ENCODE measurements at regions not wholly inside any gene's neighbourhood (a gene's known extent, or its start where the extent isn't known, plus 50 kb on each side); places are given as distances from the start of the nearest gene placed in this dataset.

GRCh38 chr1:212498283-212499040 lies 65.7 kb downstream of the NENF start:
- TF ChIP-seq CTCF (IDR thresholded peaks at IDR 0.05; ENCODE audit: insufficient read depth, low read length, poor library complexity, severe bottlenecking) = no peak
- TF ChIP-seq EZH2phosphoT487 (conservative IDR thresholded peaks at IDR 0.05; ENCODE audit: low read length) = no peak
- no peak overlapping the region for H3K4me3 ChIP-seq (ENCODE audit: insufficient read depth, low read length, poor library complexity, severe bottlenecking)

DNA sequence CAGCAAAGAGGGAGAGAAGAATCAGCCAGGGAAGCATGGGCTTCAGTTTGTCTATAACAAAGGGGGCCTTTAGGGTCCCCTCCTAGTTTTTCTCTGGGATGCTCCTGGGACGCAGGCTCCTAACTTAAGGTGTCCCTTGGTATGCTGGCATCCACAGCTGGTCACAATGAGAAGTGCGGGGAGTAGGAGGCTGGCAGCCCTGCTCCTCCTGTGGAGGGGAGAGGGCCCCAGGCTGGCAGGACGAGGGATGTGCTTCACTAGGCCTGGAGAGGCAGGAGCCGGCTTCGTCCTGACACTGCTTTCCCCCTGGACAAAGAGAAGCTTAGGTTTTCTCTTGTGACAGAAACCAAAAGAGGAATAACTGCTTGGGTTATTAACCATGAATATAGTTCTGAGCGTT lies 67.6 kb downstream of the NENF start:
- H3K27me3 ChIP-seq (ENCODE audit: low read length) = no peaks in the 10 kb centered on the region
- H3K9ac ChIP-seq (ENCODE audit: low read length) = no peak overlapping the region
- no peaks in the 10 kb centered on the region for H3K79me2 ChIP-seq (ENCODE audit: insufficient read depth, low read length)
- no peak overlapping the region for H2AFZ ChIP-seq (ENCODE audit: low read depth, low read length, severe bottlenecking)
- H3K4me2 ChIP-seq (ENCODE audit: low read depth, low read length, poor library complexity, severe bottlenecking) = no peak overlapping the region
- no peaks in the 10 kb centered on the region for H3K9me3 ChIP-seq (ENCODE audit: insufficient read depth, low read length)
- H4K20me1 ChIP-seq (ENCODE audit: low read depth, low read length) = no peaks in the 10 kb centered on the region
- H3K9me2 ChIP-seq (replicated peaks; ENCODE audit: insufficient read depth, low read length) = no peaks in the 10 kb centered on the region
- no peak overlapping the region for H3K27ac ChIP-seq (ENCODE audit: low read depth, low read length)
- TF ChIP-seq EZH2phosphoT487 (conservative IDR thresholded peaks at IDR 0.05; ENCODE audit: low read length) = no peak
- TF ChIP-seq CTCF (IDR thresholded peaks at IDR 0.05; ENCODE audit: insufficient read depth, low read length, poor library complexity, severe bottlenecking) = no peak
- H3K4me3 ChIP-seq (ENCODE audit: insufficient read depth, low read length, poor library complexity, severe bottlenecking) = no peak overlapping the region
- H3F3A ChIP-seq (ENCODE audit: insufficient read depth) = no peaks in the 10 kb centered on the region
- no peaks in the 10 kb centered on the region for H3K36me3 ChIP-seq (ENCODE audit: low read length)

More at GRCh38 chr1:212498283-212499040, 65.7 kb downstream of the NENF start:
- Histone ChIP-seq H3K4me2 (ENCODE audit: low read depth, low read length, poor library complexity, severe bottlenecking) (no peak overlapping the region), H3K9me2 (replicated peaks; ENCODE audit: insufficient read depth, low read length) (no peaks in the 10 kb centered on the region), H3K79me2 (ENCODE audit: insufficient read depth, low read length) (no peaks in the 10 kb centered on the region), H4K20me1 (ENCODE audit: low read depth, low read length) (no peaks in the 10 kb centered on the region), H3K27ac (ENCODE audit: low read depth, low read length) (no peak overlapping the region), H3K9me3 (ENCODE audit: insufficient read depth, low read length) (no peaks in the 10 kb centered on the region), H2AFZ (ENCODE audit: low read depth, low read length, severe bottlenecking) (no peak overlapping the region), H3K36me3 (ENCODE audit: low read length) (no peaks in the 10 kb centered on the region), H3F3A (ENCODE audit: insufficient read depth) (no peaks in the 10 kb centered on the region), H3K27me3 (ENCODE audit: low read length) (no peaks in the 10 kb centered on the region), H3K9ac (ENCODE audit: low read length) (no peak overlapping the region)

GRCh38 chr1:212500983-212501382 lies 68.3 kb downstream of the NENF start:
- no peaks in the 10 kb centered on the region for H3F3A ChIP-seq (ENCODE audit: insufficient read depth)
- no peak overlapping the region for H3K9ac ChIP-seq (ENCODE audit: low read length)
- no peaks in the 10 kb centered on the region for H3K9me2 ChIP-seq (replicated peaks; ENCODE audit: insufficient read depth, low read length)
- H3K4me2 ChIP-seq (ENCODE audit: low read depth, low read length, poor library complexity, severe bottlenecking) = no peak overlapping the region
- no peak overlapping the region for H2AFZ ChIP-seq (ENCODE audit: low read depth, low read length, severe bottlenecking)
- H3K27ac ChIP-seq (ENCODE audit: low read depth, low read length) = no peak overlapping the region
- no peaks in the 10 kb centered on the region for H3K27me3 ChIP-seq (ENCODE audit: low read length)
- no peaks in the 10 kb centered on the region for H3K36me3 ChIP-seq (ENCODE audit: low read length)
- no peak for TF ChIP-seq CTCF (IDR thresholded peaks at IDR 0.05; ENCODE audit: insufficient read depth, low read length, poor library complexity, severe bottlenecking)
- TF ChIP-seq EZH2phosphoT487 (conservative IDR thresholded peaks at IDR 0.05; ENCODE audit: low read length) = no peak
- no peaks in the 10 kb centered on the region for H3K9me3 ChIP-seq (ENCODE audit: insufficient read depth, low read length)
- H3K4me3 ChIP-seq (ENCODE audit: insufficient read depth, low read length, poor library complexity, severe bottlenecking) = no peak overlapping the region
- no peaks in the 10 kb centered on the region for H4K20me1 ChIP-seq (ENCODE audit: low read depth, low read length)
- H3K79me2 ChIP-seq (ENCODE audit: insufficient read depth, low read length) = no peaks in the 10 kb centered on the region

All from SU-DHL-6 (cell line).